Cerebellar nuclear complex (tissue), 1 donor: ENCODE measurements at regions not wholly inside any gene's neighbourhood (a gene's known extent, or its start where the extent isn't known, plus 50 kb on each side); places are given as distances from the start of the nearest gene placed in this dataset.
"Not testable (repeated sequence)": the region's sequence is repeated elsewhere in the genome, so short reads cannot be mapped to it uniquely, and the experiment has no call there.

Source experiments
- DNase-seq, 2 experiments: peaks; one replicate each; lab custom pipeline; 2025; lab: John Stamatoyannopoulos, UW

GRCh38 chr5:97234380-97234779, 51.3 kb upstream of the RIOK2 start:
- not testable (repeated sequence) for DNase-seq

DNA sequence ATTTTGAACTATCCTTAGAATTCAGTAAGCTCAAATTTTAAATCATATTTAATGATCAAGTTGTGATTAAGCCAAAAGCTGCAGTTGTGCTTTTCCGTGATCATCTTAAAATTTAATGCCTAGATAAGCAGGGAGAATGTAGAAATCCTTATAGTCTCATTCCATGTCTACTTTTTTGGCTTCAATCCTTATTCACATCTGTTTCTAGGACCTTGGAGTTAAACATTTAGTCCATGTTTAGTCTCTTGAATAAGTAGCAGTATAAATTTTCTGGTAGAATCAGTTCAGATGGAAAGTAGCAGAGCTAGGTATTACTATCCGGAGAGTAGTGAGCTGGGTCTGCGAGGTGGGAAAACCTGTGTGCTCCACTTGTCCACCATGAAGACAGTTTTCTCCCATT, 59.3 kb upstream of the RIOK2 start:
- no peak for DNase-seq

GRCh38 chr5:97243353-97243752, 60.3 kb upstream of the RIOK2 start:
- no peak for DNase-seq

GRCh38 chr5:97245386-97245785, 62.3 kb upstream of the RIOK2 start:
- DNase-seq: no peak

DNA sequence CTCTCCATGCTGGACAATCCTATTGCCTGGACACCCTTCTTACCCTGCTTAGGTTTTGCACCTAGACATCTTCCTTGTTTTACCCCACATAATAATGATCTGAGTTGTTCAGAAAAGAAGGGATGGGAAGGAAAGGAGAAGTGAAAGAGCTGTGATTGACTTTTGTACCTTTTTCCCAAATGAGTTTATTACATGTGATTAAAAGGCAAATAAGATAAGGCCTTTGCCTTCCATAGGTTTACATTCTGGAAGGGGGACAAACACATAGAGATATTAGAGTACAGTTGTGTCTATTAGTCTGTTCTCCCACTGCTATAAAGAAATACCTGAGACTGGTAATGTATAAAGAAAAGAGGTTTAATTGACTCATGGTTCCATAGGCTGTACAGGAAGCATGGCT, 67.1 kb upstream of the RIOK2 start:
- DNase-seq: no peak

DNA sequence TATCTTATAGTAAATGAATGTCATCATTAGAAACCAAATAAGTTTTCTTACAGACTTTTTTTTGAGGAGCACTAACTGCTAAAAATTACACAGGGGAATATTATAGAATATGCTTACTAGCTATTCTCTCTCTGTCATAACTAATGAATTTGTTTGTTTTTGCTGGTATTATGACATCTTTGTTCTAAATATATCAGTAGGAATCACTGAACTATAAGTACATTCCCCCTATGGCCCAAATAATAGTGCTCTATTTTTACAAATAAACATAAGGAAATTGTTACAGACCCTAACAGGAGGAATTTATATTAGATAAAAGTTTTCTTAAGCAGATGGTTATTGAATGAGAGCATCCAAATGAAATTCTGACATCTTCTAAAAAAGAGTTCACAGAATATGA, 83.0 kb upstream of the RIOK2 start:
- DNase-seq: no peak

DNA sequence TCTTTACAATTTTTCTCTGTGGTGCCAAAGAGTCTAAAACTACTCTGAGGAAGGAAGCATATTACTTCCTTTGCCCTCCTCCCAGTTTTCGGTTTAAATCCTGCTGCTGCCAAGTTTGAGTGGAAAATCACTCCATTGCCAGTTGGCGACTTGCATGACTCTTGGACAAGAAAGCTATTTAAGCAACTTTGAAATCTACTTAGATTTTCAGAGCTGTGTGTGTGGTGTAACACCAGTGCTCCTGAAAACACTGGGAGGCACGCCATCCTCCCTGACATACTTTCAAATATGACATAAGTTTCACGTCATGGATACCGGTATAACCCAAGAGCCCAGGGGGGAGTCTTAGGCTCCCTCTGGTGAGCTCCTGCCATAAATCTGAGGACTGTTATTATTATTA, 83.5 kb upstream of the RIOK2 start:
- no peak for DNase-seq

- no peak for DNase-seq
Measured at GRCh38 chr5:97267767-97268166, 84.7 kb upstream of the RIOK2 start.

- DNase-seq: no peak
Measured at GRCh38 chr5:97276474-97277120, 93.5 kb upstream of the RIOK2 start.

DNA sequence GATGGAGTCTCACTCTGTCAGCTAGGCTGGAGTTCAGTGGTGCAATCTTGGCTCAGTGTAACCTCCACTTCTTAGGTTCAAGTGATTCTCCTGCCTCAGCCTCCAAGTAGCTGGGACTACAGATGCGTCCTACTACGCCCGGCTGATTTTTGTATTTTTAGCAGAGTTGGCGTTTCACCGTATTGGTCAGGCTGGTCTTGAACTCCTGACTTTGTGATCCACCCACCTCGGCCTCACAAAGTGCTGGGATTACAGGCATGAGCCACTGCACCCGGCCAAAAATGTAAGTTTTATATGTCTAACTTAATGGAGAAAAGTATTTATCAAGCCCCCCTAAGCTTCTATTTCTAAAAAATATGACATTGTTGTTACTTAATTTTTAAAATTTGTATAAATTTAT, 98.2 kb upstream of the RIOK2 start:
- no peak for DNase-seq

- no peak for DNase-seq
Measured at GRCh38 chr5:97297063-97297703, 114.1 kb upstream of the RIOK2 start.

DNA sequence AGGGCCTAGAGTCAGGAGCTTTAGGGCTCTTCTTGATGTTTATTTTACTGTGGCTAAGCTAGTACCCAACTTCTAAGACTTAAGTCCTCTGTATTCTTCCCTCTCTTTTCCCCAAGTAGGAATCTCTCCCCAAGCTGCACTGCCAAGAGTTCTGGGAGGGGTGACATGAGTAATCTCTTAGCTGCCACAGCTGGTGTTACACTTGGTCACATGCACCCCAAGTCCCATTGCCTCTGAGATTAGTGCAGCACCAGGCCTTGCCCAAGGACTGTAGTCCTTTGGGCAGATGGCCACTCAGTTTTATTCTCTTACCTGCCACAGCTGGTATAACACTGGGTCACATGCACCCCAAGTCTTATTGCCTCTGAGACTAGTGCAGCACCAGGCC, 114.7 kb upstream of the RIOK2 start:
- no peak for DNase-seq

- not testable (repeated sequence) for DNase-seq
Measured at GRCh38 chr5:97301181-97301580, 118.1 kb upstream of the RIOK2 start.

- DNase-seq: no peak
Measured at GRCh38 chr5:97338729-97339128, 155.7 kb upstream of the RIOK2 start.

- DNase-seq: no peak
Measured at GRCh38 chr5:97355775-97356174, 172.7 kb upstream of the RIOK2 start.

DNA sequence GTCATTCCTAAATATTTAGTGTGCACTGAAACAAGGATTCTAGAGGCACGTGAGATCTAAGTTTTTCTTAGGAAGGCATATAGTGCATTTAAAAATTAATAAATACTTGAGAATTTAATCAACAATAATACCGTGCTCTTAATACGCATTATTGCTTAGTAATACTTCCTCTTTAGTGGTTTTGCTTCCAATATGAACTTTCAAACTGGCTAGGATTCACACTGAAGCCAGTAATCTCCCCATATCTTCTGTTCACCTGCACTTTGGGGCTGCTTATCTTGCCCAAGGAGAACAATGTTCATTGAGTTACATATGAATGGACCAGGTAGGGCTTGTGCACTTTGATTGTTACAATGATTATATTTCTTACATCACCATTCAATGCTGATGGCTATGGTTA, 180.5 kb upstream of the RIOK2 start:
- DNase-seq: no peak

DNA sequence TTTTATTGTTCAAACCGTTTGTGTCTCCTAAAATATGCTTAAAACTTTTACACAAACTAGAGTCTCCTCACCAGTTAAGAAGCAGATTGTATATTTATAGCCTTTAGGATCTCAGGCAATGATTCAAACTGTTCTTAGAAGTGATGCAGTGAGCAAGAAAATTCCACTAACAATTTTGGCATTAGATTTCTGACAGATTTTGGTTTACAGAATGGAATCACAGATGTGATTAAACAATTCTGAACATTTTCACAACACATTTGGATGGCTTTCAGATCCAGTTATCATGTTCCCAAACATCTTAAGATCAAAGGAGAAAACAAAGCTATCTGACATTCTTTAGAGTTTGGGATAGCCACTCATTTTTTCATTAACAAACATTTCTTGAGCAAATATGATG, 181.7 kb upstream of the RIOK2 start:
- DNase-seq: no peak

GRCh38 chr5:97365163-97365845, 182.3 kb upstream of the RIOK2 start:
- no peak for DNase-seq

- no peak for DNase-seq
Measured at GRCh38 chr5:97365918-97366317, 182.9 kb upstream of the RIOK2 start.

DNA sequence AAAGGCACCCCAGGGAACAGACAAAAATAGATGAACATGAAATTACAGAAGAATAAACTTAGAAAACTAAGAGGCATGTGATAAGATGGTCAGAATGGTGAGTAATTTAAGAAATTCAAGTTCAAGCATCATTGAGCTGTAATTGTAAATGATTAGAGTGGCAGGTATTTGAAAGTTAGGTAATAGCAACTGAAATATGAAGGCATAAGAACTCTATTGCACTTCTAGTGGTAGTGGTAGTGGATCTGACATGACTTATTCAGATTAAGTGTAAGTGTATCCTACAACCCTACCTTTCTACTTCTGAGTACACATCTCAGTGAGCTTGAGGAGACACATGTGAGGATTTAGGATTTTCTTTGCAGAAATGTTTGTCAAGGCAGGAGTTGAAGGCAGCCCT, 192.9 kb upstream of the RIOK2 start:
- no peak for DNase-seq

GRCh38 chr5:97377582-97377981, 194.5 kb upstream of the RIOK2 start:
- no peak for DNase-seq

DNA sequence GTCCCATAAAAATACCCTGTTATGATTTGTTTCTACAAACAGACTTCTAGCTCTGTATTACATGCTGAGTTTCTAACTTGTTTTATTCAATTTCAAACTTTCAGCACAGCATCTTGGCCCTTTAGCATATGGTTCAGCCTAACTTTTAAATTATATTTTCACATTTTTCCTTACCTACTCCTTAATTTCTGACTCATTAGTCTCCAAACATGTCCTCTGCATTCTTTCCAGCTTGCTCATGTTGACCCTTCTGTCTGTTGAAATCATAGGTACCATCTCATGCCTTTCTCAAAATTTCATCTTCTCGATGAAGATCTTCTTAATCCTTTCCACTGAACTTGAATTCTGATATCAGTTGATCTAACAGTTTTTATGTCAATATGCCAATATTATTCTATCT, 200.9 kb upstream of the RIOK2 start:
- no peak for DNase-seq

GRCh38 chr5:97388794-97389193, 205.7 kb upstream of the RIOK2 start:
- no peak for DNase-seq

- DNase-seq: no peak
Measured at GRCh38 chr5:97400537-97400936, 217.5 kb upstream of the RIOK2 start.
